IMR-90 (cell line): ENCODE measurements at regions not wholly inside any gene's neighbourhood (a gene's known extent, or its start where the extent isn't known, plus 50 kb on each side); places are given as distances from the start of the nearest gene placed in this dataset.

Experiments used
- CEBPB ChIP-seq: IDR thresholded peaks from 2 replicates; pipeline ENCODE4 v1.6.1; 2012; ENCODE audit warnings: low read depth, low read length, improper control_type of control experiment
- CTCF ChIP-seq: conservative IDR thresholded peaks from 2 replicates; pipeline ENCODE4 v1.5.1; 2012; ENCODE audit warnings: mild to moderate bottlenecking, low read depth, low read length, improper control_type of control experiment
- ELK1 ChIP-seq: fragments of 150-350 bp; IDR thresholded peaks from 2 replicates; pipeline ENCODE4 v1.6.1; 2016; ENCODE audit warnings: low read depth, mild to moderate bottlenecking, low read length, moderate library complexity, borderline replicate concordance
- FOS ChIP-seq: fragments of 150-350 bp; IDR thresholded peaks from 2 replicates; pipeline ENCODE4 v1.6.1; 2016; ENCODE audit warnings: low read depth, low read length
- MAFK ChIP-seq: IDR thresholded peaks from 2 replicates; pipeline ENCODE4 v1.6.1; 2012; ENCODE audit warnings: low read depth, low read length, improper control_type of control experiment
- MAZ ChIP-seq: IDR thresholded peaks from 2 replicates; pipeline ENCODE4 v1.6.1; 2012; ENCODE audit warnings: low read depth, mild to moderate bottlenecking, low read length, improper control_type of control experiment, moderate library complexity, borderline replicate concordance
- POLR2A ChIP-seq: IDR thresholded peaks from 2 replicates; pipeline ENCODE4 v1.6.1; 2012; ENCODE audit warnings: mild to moderate bottlenecking, low read depth, low read length
- RAD21 ChIP-seq: IDR thresholded peaks from 2 replicates; pipeline ENCODE4 v1.6.1; 2012; ENCODE audit warnings: low read length, improper control_type of control experiment
- RCOR1 ChIP-seq: IDR thresholded peaks from 2 replicates; pipeline ENCODE4 v1.6.1; 2012; ENCODE audit warnings: mild to moderate bottlenecking, low read length, improper control_type of control experiment; ENCODE audit not compliant: insufficient replicate concordance
- SMC3 ChIP-seq: fragments of 150-350 bp; IDR thresholded peaks from 2 replicates; pipeline ENCODE4 v1.6.1; 2016; ENCODE audit warnings: low read depth, mild to moderate bottlenecking, antibody characterized with exemption, low read length, moderate library complexity
- USF2 ChIP-seq: fragments of 150-350 bp; IDR thresholded peaks from 2 replicates; pipeline ENCODE4 v1.6.1; 2017; ENCODE audit warnings: mild to moderate bottlenecking, antibody characterized with exemption, low read length, low read depth

- TF ChIP-seq POLR2A = no peak
- TF ChIP-seq CTCF = no peak
- TF ChIP-seq CEBPB = no peak
- TF ChIP-seq RAD21 = no peak
- TF ChIP-seq MAFK = no peak
- TF ChIP-seq MAZ = no peak
- TF ChIP-seq FOS = no peak
- no peak for TF ChIP-seq USF2
- TF ChIP-seq SMC3 = no peak
- no peak for TF ChIP-seq ELK1
- TF ChIP-seq RCOR1 = no peak
Measured at GRCh38 chr17:69608141-69608540, 193.6 kb downstream of the MAP2K6 start.
